Naive thymus-derived CD4-positive, alpha-beta T cell (primary cell): ENCODE measurements at regions not wholly inside any gene's neighbourhood (a gene's known extent, or its start where the extent isn't known, plus 50 kb on each side); places are given as distances from the start of the nearest gene placed in this dataset.

Experiments used
- ATAC-seq: fragments of 150-1000 bp; cut with Tn5 transposase; 2 replicates; pipeline ENCODE4 v1.10.0; 2021; ENCODE audit warnings: mild to moderate bottlenecking, moderate library complexity
- CTCF ChIA-PET: fragments of 350-600 bp; sonication (Branson Sonifier 250); formaldehyde crosslinking; loops from one replicate; lab custom pipeline; 2021; ENCODE audit warnings: antibody characterized with exemption; lab: Charles Lee
- POLR2A ChIA-PET: fragments of 350-600 bp; sonication (Branson Sonifier 250); formaldehyde crosslinking; loops from one replicate; lab custom pipeline; 2021; ENCODE audit warnings: antibody characterized with exemption, inconsistent platforms; lab: Charles Lee
- DNase-seq, 9 donors: peaks; one replicate each; pipeline versions ENCODE4 v3.0.0 to v3.0.0-alpha.2; 2020 to 2022; ENCODE audit warnings: mixed read lengths in 1 of 9
- H3K27ac ChIP-seq: one replicate; pipeline ENCODE4 v1.7.0; 2013; ENCODE audit warnings: mild to moderate bottlenecking, low read depth, low read length, moderate library complexity
- H3K27me3 ChIP-seq, 2 donors: one replicate each; pipeline ENCODE4 v1.7.0; 2013; ENCODE audit warnings: low read length in 2 of 2, mild to moderate bottlenecking in 2 of 2, moderate library complexity in 2 of 2; ENCODE audit not compliant: control insufficient read depth in 2 of 2, insufficient read depth in 2 of 2
- H3K36me3 ChIP-seq, 3 experiments: 1 replicate in 2 of 3; 2 replicates in 1 of 3; pipeline ENCODE4 v1.7.0; 2013; ENCODE audit warnings: low read length in 3 of 3, mild to moderate bottlenecking in 3 of 3, moderate library complexity in 1 of 3; ENCODE audit not compliant: insufficient read depth in 3 of 3, control insufficient read depth in 2 of 3
- H3K4me1 ChIP-seq, 2 donors: one replicate each; pipeline ENCODE4 v1.7.0; 2013; ENCODE audit warnings: low read length in 2 of 2, mild to moderate bottlenecking in 2 of 2, moderate library complexity in 1 of 2; ENCODE audit not compliant: control insufficient read depth in 2 of 2, insufficient read depth in 2 of 2
- H3K4me3 ChIP-seq: 2 replicates; pipeline ENCODE4 v1.7.0; 2013; ENCODE audit warnings: mild to moderate bottlenecking, low read length
- H3K9me3 ChIP-seq, 3 experiments: 1 replicate in 2 of 3; 2 replicates in 1 of 3; pipeline ENCODE4 v1.7.0; 2013; ENCODE audit warnings: low read length in 3 of 3; ENCODE audit not compliant: control insufficient read depth in 2 of 3
- H3K27ac Mint-ChIP-seq, 9 donors: one replicate each; pipeline ENCODE4 v1.8.0; 2020 to 2022; ENCODE audit warnings: mixed read lengths in 9 of 9, mild to moderate bottlenecking in 8 of 9, moderate library complexity in 5 of 9, inconsistent platforms in 2 of 9
- H3K27me3 Mint-ChIP-seq, 5 donors: one replicate each; pipeline ENCODE4 v1.8.0; 2021 to 2022; ENCODE audit warnings: mixed read lengths in 5 of 5, mild to moderate bottlenecking in 1 of 5
- H3K36me3 Mint-ChIP-seq, 5 donors: one replicate each; pipeline ENCODE4 v1.8.0; 2020 to 2022; ENCODE audit warnings: mixed read lengths in 5 of 5, mild to moderate bottlenecking in 3 of 5, inconsistent platforms in 1 of 5
- H3K4me1 Mint-ChIP-seq, 7 donors: one replicate each; pipeline ENCODE4 v1.8.0; 2020 to 2022; ENCODE audit warnings: mixed read lengths in 7 of 7, mild to moderate bottlenecking in 3 of 7, inconsistent platforms in 1 of 7
- H3K4me3 Mint-ChIP-seq, 10 donors: one replicate each; pipeline ENCODE4 v1.8.0; 2020 to 2022; ENCODE audit warnings: mild to moderate bottlenecking in 10 of 10, mixed read lengths in 10 of 10, moderate library complexity in 6 of 10, inconsistent platforms in 2 of 10
- H3K9me3 Mint-ChIP-seq, 11 donors: one replicate each; pipeline ENCODE4 v1.8.0; 2020 to 2022; ENCODE audit warnings: mixed read lengths in 11 of 11, mild to moderate bottlenecking in 4 of 11, inconsistent platforms in 1 of 11, moderate library complexity in 1 of 11
- intact Hi-C, 2 donors: fragments of 100-400 bp; cut with micrococcal nuclease; formaldehyde crosslinking; loops; one replicate each; pipeline ENCODE4 v1.15.1; 2023

GRCh38 chr2:122023059-122023864 is 267.8 kb downstream of the TSN start:
- Mint-ChIP-seq H3K4me1 (no peaks in the 10 kb centered on the region), H3K36me3 (no peaks in the 10 kb centered on the region), H3K27me3 (peaks cover 0 to 27% (median 18%) of the 10 kb centered on the region in 5 donors), H3K27ac (no peak overlapping the region), H3K4me3 (no peak overlapping the region), H3K9me3 (peaks cover 0 to 3% (median 0%) of the 10 kb centered on the region in 11 donors)
- Histone ChIP-seq H3K4me3 (no peak overlapping the region), H3K36me3 (no peaks in the 10 kb centered on the region), H3K27ac (no peak overlapping the region), H3K27me3 (no peaks in the 10 kb centered on the region), H3K9me3 (no peaks in the 10 kb centered on the region), H3K4me1 (no peaks in the 10 kb centered on the region)
- intact Hi-C loops: no loop called here
- DNase-seq: no peak
- no peak for ATAC-seq
- CTCF ChIA-PET: no interaction called here
- POLR2A ChIA-PET: no interaction called here

GRCh38 chr2:122027510-122028217 is 272.2 kb downstream of the TSN start:
- Mint-ChIP-seq H3K36me3 (no peaks in the 10 kb centered on the region), H3K9me3 (no peaks in the 10 kb centered on the region), H3K4me1 (peaks cover 0 to 2% (median 0%) of the 10 kb centered on the region in 7 donors), H3K27ac (no peak overlapping the region), H3K4me3 (no peak overlapping the region), H3K27me3 (peaks cover 0 to 29% (median 5%) of the 10 kb centered on the region in 5 donors)
- ChIA-PET CTCF (no interaction called here), POLR2A (no interaction called here)
- no peaks in the 10 kb centered on the region for H3K36me3 ChIP-seq
- intact Hi-C loops: no loop called here
- DNase-seq (no peak), ATAC-seq (no peak)
- H3K27me3 ChIP-seq: no peaks in the 10 kb centered on the region
- no peak overlapping the region for H3K4me3 ChIP-seq
- no peak overlapping the region for H3K27ac ChIP-seq
- no peaks in the 10 kb centered on the region for H3K4me1 ChIP-seq
- H3K9me3 ChIP-seq: no peaks in the 10 kb centered on the region

GRCh38 chr2:122028371-122029100 is 273.1 kb downstream of the TSN start:
- Histone ChIP-seq H3K27me3 (no peaks in the 10 kb centered on the region), H3K4me1 (no peaks in the 10 kb centered on the region), H3K36me3 (no peaks in the 10 kb centered on the region), H3K9me3 (no peaks in the 10 kb centered on the region), H3K27ac (no peak overlapping the region), H3K4me3 (no peak overlapping the region)
- no peak overlapping the region for H3K4me3 Mint-ChIP-seq
- H3K4me1 Mint-ChIP-seq: peaks cover 0 to 2% (median 0%) of the 10 kb centered on the region in 7 donors
- POLR2A ChIA-PET: no interaction called here
- ATAC-seq (no peak), DNase-seq (no peak)
- CTCF ChIA-PET: no interaction called here
- H3K27me3 Mint-ChIP-seq: peaks cover 0 to 32% (median 5%) of the 10 kb centered on the region in 5 donors
- intact Hi-C loops: no loop called here
- H3K27ac Mint-ChIP-seq: no peak overlapping the region
- H3K36me3 Mint-ChIP-seq: no peaks in the 10 kb centered on the region
- no peaks in the 10 kb centered on the region for H3K9me3 Mint-ChIP-seq

GRCh38 chr2:122029456-122029855 is 274.0 kb downstream of the TSN start:
- CTCF ChIA-PET: no interaction called here
- ATAC-seq: no peak

GRCh38 chr2:122029945-122030344 is 274.5 kb downstream of the TSN start:
- intact Hi-C loops: no loop called here
- Histone ChIP-seq H3K9me3 (no peaks in the 10 kb centered on the region), H3K36me3 (no peaks in the 10 kb centered on the region), H3K4me1 (no peaks in the 10 kb centered on the region), H3K27me3 (no peaks in the 10 kb centered on the region), H3K4me3 (no peak overlapping the region), H3K27ac (no peak overlapping the region)
- Mint-ChIP-seq H3K36me3 (no peaks in the 10 kb centered on the region), H3K4me1 (peaks cover 0 to 2% (median 0%) of the 10 kb centered on the region in 7 donors), H3K4me3 (no peak overlapping the region), H3K27ac (no peak overlapping the region), H3K9me3 (no peaks in the 10 kb centered on the region), H3K27me3 (peaks cover 0 to 25% (median 0%) of the 10 kb centered on the region in 5 donors)
- ATAC-seq (no peak), DNase-seq (no peak)
- ChIA-PET POLR2A (no interaction called here), CTCF (no interaction called here)

More at GRCh38 chr2:122029456-122029855, 274.0 kb downstream of the TSN start:
- peaks cover 0 to 2% (median 0%) of the 10 kb centered on the region in 7 donors for H3K4me1 Mint-ChIP-seq
- H3K4me3 Mint-ChIP-seq: no peak overlapping the region
- Histone ChIP-seq H3K36me3 (no peaks in the 10 kb centered on the region), H3K27ac (no peak overlapping the region), H3K4me1 (no peaks in the 10 kb centered on the region), H3K27me3 (no peaks in the 10 kb centered on the region), H3K9me3 (no peaks in the 10 kb centered on the region), H3K4me3 (no peak overlapping the region)
- no peaks in the 10 kb centered on the region for H3K9me3 Mint-ChIP-seq
- no peak for DNase-seq
- peaks cover 0 to 29% (median 2%) of the 10 kb centered on the region in 5 donors for H3K27me3 Mint-ChIP-seq
- POLR2A ChIA-PET: no interaction called here
- intact Hi-C loops: no loop called here
- no peaks in the 10 kb centered on the region for H3K36me3 Mint-ChIP-seq
- H3K27ac Mint-ChIP-seq: no peak overlapping the region

GRCh38 chr2:122031544-122032263 is 276.3 kb downstream of the TSN start:
- no peak overlapping the region for H3K27ac Mint-ChIP-seq
- Histone ChIP-seq H3K4me1 (no peaks in the 10 kb centered on the region), H3K9me3 (no peaks in the 10 kb centered on the region), H3K4me3 (no peak overlapping the region), H3K36me3 (no peaks in the 10 kb centered on the region), H3K27ac (no peak overlapping the region), H3K27me3 (no peaks in the 10 kb centered on the region)
- ChIA-PET CTCF (no interaction called here), POLR2A (no interaction called here)
- no peak overlapping the region for H3K4me3 Mint-ChIP-seq
- intact Hi-C loops: no loop called here
- ATAC-seq (no peak), DNase-seq (no peak)
- H3K4me1 Mint-ChIP-seq: peaks cover 0 to 2% (median 0%) of the 10 kb centered on the region in 7 donors
- H3K9me3 Mint-ChIP-seq: no peaks in the 10 kb centered on the region
- no peaks in the 10 kb centered on the region for H3K36me3 Mint-ChIP-seq
- H3K27me3 Mint-ChIP-seq: peaks cover 0 to 33% (median 0%) of the 10 kb centered on the region in 5 donors
